Lower lobe of right lung (tissue), 2 donors: ENCODE measurements at regions not wholly inside any gene's neighbourhood (a gene's known extent, or its start where the extent isn't known, plus 50 kb on each side); places are given as distances from the start of the nearest gene placed in this dataset.
A peak's percentile ranks its signal among the peaks of the same experiment; 100 is the strongest.
"Not testable (repeated sequence)": the region's sequence is repeated elsewhere in the genome, so short reads cannot be mapped to it uniquely, and the experiment has no call there.

Experiments used
- ATAC-seq, 2 donors: fragments of 200-7000 bp; cut with Tn5 transposase; one replicate each; pipeline ENCODE4 v1.9.1; 2020 to 2022; ENCODE audit warnings: mild to moderate bottlenecking in 2 of 2, moderate library complexity in 2 of 2
- DNase-seq: peaks from one replicate; pipeline ENCODE4 v3.0.0-alpha.2; 2020
- H3K27ac ChIP-seq: fragments of 200-600 bp; one replicate; pipeline ENCODE4 v1.8.0; 2022
- H3K27me3 ChIP-seq: fragments of 200-600 bp; one replicate; pipeline ENCODE4 v1.8.0; 2022; ENCODE audit warnings: low read depth
- H3K36me3 ChIP-seq: fragments of 200-600 bp; one replicate; pipeline ENCODE4 v1.8.0; 2022; ENCODE audit warnings: mild to moderate bottlenecking
- H3K4me1 ChIP-seq: fragments of 200-600 bp; one replicate; pipeline ENCODE4 v1.8.0; 2022
- H3K4me3 ChIP-seq: fragments of 200-600 bp; one replicate; pipeline ENCODE4 v1.8.0; 2022; ENCODE audit warnings: mild to moderate bottlenecking
- H3K9me3 ChIP-seq: fragments of 200-600 bp; one replicate; pipeline ENCODE4 v1.8.0; 2022
- intact Hi-C: fragments of 100-400 bp; cut with DNase I; formaldehyde crosslinking; loops from one replicate; pipeline ENCODE4 v1.11.0; 2022
- TF ChIP-seq, protein P1 (sequence below): fragments of 200-600 bp; IDR thresholded peaks from one replicate; pipeline ENCODE4 v1.8.0; 2022; ENCODE audit warnings: antibody characterized with exemption, mild to moderate bottlenecking
- donor health status: DM: no; HTN: yes; CAD: no; lungs with severe emphysema.

DNA sequence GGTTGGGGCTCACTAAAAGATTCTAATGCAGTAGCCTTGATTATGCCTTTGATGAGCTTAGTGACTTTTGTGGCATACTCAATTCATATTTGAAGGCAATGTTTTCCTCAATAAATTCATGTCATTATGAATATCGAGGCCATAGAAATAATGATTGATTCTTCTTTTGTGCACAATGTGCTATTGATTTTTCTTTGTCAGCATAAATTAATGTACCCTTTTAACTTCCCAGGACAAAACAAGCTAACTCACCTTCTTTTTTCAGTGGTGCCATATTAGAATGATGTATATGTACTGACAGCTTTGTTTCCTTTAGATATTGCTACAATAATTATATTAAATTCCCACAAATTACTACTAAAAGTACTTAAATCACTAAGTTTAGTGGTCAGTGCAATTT lies 484.3 kb upstream of the HS3ST5 start:
- Histone ChIP-seq H3K27me3 (no peaks in the 10 kb centered on the region), H3K4me1 (no peaks in the 10 kb centered on the region), H3K4me3 (no peak overlapping the region), H3K27ac (no peak overlapping the region), H3K9me3 (no peaks in the 10 kb centered on the region), H3K36me3 (no peaks in the 10 kb centered on the region)
- ATAC-seq (no peak), DNase-seq (no peak)
- TF ChIP-seq, protein P1, sequence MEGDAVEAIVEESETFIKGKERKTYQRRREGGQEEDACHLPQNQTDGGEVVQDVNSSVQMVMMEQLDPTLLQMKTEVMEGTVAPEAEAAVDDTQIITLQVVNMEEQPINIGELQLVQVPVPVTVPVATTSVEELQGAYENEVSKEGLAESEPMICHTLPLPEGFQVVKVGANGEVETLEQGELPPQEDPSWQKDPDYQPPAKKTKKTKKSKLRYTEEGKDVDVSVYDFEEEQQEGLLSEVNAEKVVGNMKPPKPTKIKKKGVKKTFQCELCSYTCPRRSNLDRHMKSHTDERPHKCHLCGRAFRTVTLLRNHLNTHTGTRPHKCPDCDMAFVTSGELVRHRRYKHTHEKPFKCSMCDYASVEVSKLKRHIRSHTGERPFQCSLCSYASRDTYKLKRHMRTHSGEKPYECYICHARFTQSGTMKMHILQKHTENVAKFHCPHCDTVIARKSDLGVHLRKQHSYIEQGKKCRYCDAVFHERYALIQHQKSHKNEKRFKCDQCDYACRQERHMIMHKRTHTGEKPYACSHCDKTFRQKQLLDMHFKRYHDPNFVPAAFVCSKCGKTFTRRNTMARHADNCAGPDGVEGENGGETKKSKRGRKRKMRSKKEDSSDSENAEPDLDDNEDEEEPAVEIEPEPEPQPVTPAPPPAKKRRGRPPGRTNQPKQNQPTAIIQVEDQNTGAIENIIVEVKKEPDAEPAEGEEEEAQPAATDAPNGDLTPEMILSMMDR, result no peak
- intact Hi-C loops, result no loop called here

DNA sequence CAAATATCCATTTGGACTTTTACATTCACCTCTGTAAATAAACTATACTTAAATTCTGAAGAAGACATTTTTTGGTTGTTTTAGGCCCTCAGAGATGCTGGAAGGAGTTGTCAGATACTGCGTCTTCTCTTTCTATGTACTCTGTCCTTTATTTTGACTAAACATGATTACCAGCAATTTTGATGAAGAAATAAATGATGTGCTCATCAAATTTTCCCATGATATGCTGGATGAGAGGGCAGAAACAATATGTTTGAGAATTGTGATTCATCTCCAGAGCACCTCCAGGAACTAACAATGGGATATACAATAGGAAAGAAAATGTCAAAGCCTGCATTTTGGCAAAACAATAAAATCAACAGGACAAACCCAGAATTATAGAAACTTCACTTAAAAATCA lies 481.6 kb upstream of the HS3ST5 start:
- Histone ChIP-seq H3K4me1 (no peaks in the 10 kb centered on the region), H3K9me3 (no peaks in the 10 kb centered on the region), H3K4me3 (no peak overlapping the region), H3K36me3 (no peaks in the 10 kb centered on the region), H3K27me3 (no peaks in the 10 kb centered on the region), H3K27ac (no peak overlapping the region)
- ATAC-seq, result no peak
- intact Hi-C loops, result no loop called here
- TF ChIP-seq, protein P1, result no peak
- no peak for DNase-seq

DNA sequence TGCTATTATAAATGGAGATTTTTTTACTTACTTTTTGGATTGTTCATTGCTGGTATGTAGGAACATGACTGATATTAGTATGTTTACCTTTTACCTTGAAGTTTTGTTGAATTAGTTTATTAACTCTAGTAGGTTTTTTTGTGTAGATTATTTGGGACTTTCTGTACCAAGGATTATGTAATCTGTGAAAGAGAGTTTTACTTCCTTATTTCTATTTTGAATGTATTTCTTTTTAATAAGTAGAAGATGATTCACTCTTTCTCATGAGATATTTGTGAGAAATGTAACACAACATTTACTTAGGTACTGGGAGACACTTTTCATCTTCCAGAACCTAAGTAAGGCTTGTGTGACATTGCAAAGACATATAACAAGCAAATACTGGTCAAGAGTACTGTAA lies 473.9 kb upstream of the HS3ST5 start:
- DNase-seq, result no peak
- H3K4me1 ChIP-seq, result no peaks in the 10 kb centered on the region
- H3K4me3 ChIP-seq, result no peak overlapping the region
- H3K9me3 ChIP-seq, result no peaks in the 10 kb centered on the region
- no peak for ATAC-seq
- no peak overlapping the region for H3K27ac ChIP-seq
- H3K27me3 ChIP-seq, result no peaks in the 10 kb centered on the region
- intact Hi-C loops, result no loop called here
- TF ChIP-seq, protein P1, result no peak
- H3K36me3 ChIP-seq, result no peaks in the 10 kb centered on the region

DNA sequence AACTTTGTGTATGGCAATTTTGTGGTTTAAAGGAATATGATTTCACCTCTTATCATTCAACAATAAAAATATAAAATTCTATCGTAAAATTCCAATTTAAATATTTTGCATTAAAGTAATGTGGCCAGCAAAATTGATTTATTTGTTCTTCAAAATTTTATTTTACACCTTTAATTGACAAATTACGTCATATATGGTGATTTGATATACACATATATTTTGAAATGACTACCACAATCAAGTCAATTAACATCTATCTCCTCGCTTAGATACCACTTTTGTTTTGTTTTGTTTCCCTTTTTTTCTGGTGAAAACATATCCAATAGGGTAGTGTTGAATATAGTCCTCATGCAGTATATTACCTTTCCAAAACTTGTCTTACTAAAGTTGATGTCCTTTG lies 467.6 kb upstream of the HS3ST5 start:
- TF ChIP-seq, protein P1, result no peak
- no peak overlapping the region for H3K4me3 ChIP-seq
- DNase-seq (no peak), ATAC-seq (no peak)
- H3K9me3 ChIP-seq, result no peaks in the 10 kb centered on the region
- intact Hi-C loops, result no loop called here
- H3K4me1 ChIP-seq, result no peaks in the 10 kb centered on the region
- H3K36me3 ChIP-seq, result no peaks in the 10 kb centered on the region
- H3K27ac ChIP-seq, result no peak overlapping the region
- no peaks in the 10 kb centered on the region for H3K27me3 ChIP-seq

DNA sequence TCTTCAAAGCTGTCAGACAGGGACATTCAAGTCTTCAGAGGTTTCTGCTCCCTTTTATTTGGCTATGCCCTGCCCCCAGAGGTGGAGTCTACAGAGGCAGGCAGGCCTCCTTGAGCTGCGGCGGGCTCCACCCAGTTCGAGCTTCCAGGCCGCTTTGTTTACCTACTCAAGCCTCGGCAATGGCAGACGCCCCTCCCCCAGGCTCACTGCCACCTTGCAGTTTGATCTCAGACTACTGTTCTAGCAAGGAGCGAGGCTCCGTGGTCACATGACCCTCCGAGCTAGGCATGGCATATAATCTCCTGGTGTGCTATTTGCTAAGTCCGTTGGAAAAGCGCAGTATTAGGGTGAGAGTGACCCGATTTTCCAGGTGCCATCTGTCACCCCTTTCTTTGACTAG lies 462.6 kb upstream of the HS3ST5 start:
- H3K4me1 ChIP-seq, H3K4me3 ChIP-seq, H3K27ac ChIP-seq, H3K36me3 ChIP-seq, intact Hi-C loops, H3K27me3 ChIP-seq, H3K9me3 ChIP-seq, ATAC-seq: not testable (repeated sequence)
- DNase-seq, result peak; percentile 23

DNA sequence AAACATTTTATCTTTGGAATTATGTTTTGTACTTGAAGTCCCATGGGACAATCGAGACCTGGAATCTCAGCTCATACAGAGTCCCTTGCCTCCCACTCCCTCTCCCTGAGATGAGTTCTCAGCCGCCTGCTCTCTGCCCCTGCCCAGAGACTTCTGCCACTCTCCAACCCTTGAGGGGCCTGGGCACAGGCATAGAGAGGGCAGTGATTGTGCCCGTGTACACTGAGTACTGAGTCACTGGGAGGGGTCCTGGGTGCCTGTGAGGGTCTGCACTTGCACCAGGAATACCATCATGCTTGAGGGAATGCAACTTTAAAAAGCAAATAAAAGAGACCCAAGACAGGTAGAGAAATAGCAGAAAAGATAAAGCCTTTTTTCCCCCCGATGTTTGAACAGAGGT lies 453.8 kb upstream of the HS3ST5 start:
- Histone ChIP-seq H3K4me1 (no peaks in the 10 kb centered on the region), H3K27me3 (no peaks in the 10 kb centered on the region), H3K36me3 (no peaks in the 10 kb centered on the region), H3K27ac (no peak overlapping the region), H3K9me3 (no peaks in the 10 kb centered on the region), H3K4me3 (no peak overlapping the region)
- peak in 1 of 2 donors; percentile 37 for ATAC-seq
- TF ChIP-seq, protein P1, result no peak
- peak; percentile 10 for DNase-seq
- intact Hi-C loops, result no loop called here
